Hepatocyte (in vitro differentiated cells): ENCODE measurements at regions not wholly inside any gene's neighbourhood (a gene's known extent, or its start where the extent isn't known, plus 50 kb on each side); places are given as distances from the start of the nearest gene placed in this dataset.

Experiments
- DNase-seq: peaks from one replicate; pipeline ENCODE4 v3.0.0-alpha.2; 2016; ENCODE audit warnings: low spot score
- H2AFZ ChIP-seq: fragments of 200-600 bp; sonication (generic); 2 replicates; pipeline ENCODE4 v1.6.0; 2016; ENCODE audit warnings: antibody characterized with exemption, mild to moderate bottlenecking
- H3K27ac ChIP-seq: fragments of 200-600 bp; sonication (generic); 2 replicates; pipeline ENCODE4 v1.5.1; 2016; ENCODE audit warnings: mild to moderate bottlenecking
- H3K27me3 ChIP-seq: fragments of 200-600 bp; sonication (generic); 2 replicates; pipeline ENCODE4 v1.6.1; 2016
- H3K36me3 ChIP-seq: fragments of 200-600 bp; sonication (generic); replicated peaks from 2 replicates; pipeline ENCODE4 v1.5.1; 2016; ENCODE audit warnings: low read depth; ENCODE audit not compliant: insufficient read depth
- H3K4me1 ChIP-seq: fragments of 200-600 bp; sonication (generic); 2 replicates; pipeline ENCODE4 v1.5.1; 2016; ENCODE audit warnings: mild to moderate bottlenecking, moderate library complexity; ENCODE audit not compliant: insufficient read depth
- H3K4me2 ChIP-seq: fragments of 200-600 bp; sonication (generic); 2 replicates; pipeline ENCODE4 v1.6.0; 2016
- H3K4me3 ChIP-seq: fragments of 200-600 bp; sonication (generic); 2 replicates; pipeline ENCODE4 v1.5.1; 2016; ENCODE audit warnings: mild to moderate bottlenecking
- H3K79me2 ChIP-seq: fragments of 200-600 bp; sonication (generic); 2 replicates; pipeline ENCODE4 v1.6.0; 2017; ENCODE audit warnings: mild to moderate bottlenecking
- H3K9me2 ChIP-seq: fragments of 200-600 bp; sonication (generic); replicated peaks from 2 replicates; pipeline ENCODE4 v1.6.0; 2017; ENCODE audit warnings: mild to moderate bottlenecking; ENCODE audit not compliant: insufficient read depth
- H3K9me3 ChIP-seq: fragments of 200-600 bp; sonication (generic); 2 replicates; pipeline ENCODE4 v1.5.1; 2016; ENCODE audit warnings: low read depth, mild to moderate bottlenecking
- H4K20me1 ChIP-seq: fragments of 200-600 bp; sonication (generic); 2 replicates; pipeline ENCODE4 v1.6.0; 2016; ENCODE audit warnings: mild to moderate bottlenecking; ENCODE audit not compliant: insufficient read depth, poor library complexity, severe bottlenecking
- EZH2 ChIP-seq: fragments of 200-600 bp; sonication (generic); IDR thresholded peaks from 2 replicates; pipeline ENCODE4 v1.6.1; 2016; ENCODE audit warnings: antibody characterized with exemption, mild to moderate bottlenecking, borderline replicate concordance
- EZH2phosphoT487 ChIP-seq: fragments of 200-600 bp; sonication (generic); IDR thresholded peaks from one replicate; pipeline ENCODE4 v1.6.1; 2018; ENCODE audit warnings: antibody characterized with exemption, mild to moderate bottlenecking, low read depth, moderate library complexity; ENCODE audit not compliant: unreplicated experiment, severe bottlenecking
- WGBS: methylation state at CpG from one replicate; pipeline ENCODE4 v1.1.6; 2016; ENCODE audit warnings: low lambda C conversion rate; ENCODE audit errors: missing lambda C conversion rate; 5-methylcytosine and 5-hydroxymethylcytosine counted together
- TF ChIP-seq, protein P1 (sequence below): fragments of 200-600 bp; sonication (generic); IDR thresholded peaks from 2 replicates; pipeline ENCODE4 v1.5.1; 2016; ENCODE audit warnings: antibody characterized with exemption, mild to moderate bottlenecking; ENCODE audit not compliant: poor library complexity

DNA sequence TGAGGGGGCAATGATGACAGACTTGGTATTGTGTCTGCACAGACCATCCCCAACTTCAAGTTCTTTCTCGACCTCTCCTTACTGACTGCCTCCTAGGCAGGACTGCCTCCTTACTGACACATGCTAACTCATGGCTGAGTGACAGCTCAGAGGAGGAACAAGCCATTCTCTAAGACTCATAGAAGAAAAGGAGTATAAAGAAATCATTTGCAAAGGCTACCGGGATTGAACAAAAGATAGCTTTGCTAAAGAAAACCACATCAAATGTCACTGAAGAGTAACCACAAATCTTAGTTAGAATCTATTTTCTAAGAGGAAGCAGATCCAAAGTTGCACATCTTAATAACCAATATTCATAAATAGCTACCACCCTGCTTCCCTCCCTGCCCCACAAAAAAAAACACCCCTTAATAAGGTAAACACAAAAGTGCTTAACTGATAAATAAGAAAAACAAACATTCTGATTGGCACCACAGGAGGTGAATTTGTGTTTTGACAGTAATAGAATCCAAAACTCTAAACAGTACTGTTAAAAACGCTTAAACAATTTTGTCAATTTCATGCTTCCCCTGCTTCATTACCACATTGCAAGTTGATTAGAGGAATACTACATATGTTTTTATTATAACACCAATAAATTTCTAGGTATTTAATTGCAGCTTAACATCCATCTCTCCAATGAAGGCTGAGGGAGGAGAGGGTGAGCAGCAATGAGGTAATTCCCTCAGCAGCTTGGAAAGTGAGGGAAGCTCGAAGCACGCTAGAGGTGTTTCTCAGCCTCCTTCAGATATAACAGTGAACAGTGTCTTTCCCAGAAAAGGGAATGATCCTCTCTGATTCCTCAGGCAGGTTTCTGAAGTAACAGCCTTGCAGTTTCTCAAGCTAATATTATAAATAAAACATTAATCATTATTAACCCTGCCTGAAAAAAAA, 160.0 kb downstream of the HNRNPD start:
- 74% methylated on average over 5 of the region's 5 CpGs for WGBS
- no peak for DNase-seq

DNA sequence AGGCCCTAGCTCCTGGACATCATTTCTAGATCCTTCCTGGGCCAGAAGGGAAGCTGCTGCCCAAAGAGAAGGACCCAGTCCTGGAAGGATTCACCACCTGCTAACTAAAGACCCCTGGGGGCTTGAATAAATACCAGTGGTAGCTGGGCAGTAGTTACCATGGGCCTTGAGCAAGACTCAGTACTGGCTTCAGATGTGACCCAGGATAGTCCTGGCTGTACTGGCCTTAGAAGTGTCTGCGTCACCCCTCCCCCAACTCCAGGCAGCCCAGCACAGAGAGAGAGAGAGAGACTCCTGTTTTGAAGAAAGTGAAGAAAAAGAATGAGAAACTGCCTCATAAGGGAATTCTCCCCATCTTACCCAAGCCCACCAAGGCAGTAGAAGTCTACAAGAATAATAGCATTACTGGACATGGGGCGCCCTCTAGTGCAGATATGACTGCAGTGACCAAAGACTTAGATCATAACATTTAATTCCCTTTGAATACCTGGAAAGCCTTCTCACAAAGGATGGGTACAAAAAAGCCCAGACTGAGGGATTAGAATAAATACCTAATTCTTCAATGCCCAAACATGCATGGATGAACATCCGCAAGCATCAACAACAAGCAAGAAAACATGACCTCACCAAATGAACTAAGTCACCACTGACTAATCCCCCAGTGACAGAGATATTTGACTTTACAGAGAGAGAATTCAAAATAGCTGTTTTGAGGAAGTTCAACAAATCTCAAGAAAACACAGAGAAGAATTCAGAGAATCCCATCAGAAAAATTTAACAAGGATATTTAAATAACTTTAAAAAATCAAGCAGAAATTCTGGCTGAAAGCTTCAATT, 171.8 kb downstream of the HNRNPD start:
- TF ChIP-seq, protein P1, sequence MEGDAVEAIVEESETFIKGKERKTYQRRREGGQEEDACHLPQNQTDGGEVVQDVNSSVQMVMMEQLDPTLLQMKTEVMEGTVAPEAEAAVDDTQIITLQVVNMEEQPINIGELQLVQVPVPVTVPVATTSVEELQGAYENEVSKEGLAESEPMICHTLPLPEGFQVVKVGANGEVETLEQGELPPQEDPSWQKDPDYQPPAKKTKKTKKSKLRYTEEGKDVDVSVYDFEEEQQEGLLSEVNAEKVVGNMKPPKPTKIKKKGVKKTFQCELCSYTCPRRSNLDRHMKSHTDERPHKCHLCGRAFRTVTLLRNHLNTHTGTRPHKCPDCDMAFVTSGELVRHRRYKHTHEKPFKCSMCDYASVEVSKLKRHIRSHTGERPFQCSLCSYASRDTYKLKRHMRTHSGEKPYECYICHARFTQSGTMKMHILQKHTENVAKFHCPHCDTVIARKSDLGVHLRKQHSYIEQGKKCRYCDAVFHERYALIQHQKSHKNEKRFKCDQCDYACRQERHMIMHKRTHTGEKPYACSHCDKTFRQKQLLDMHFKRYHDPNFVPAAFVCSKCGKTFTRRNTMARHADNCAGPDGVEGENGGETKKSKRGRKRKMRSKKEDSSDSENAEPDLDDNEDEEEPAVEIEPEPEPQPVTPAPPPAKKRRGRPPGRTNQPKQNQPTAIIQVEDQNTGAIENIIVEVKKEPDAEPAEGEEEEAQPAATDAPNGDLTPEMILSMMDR: peak; percentile 57
- TF ChIP-seq EZH2phosphoT487: no peak
- Histone ChIP-seq H3K9me3 (no peaks in the 10 kb centered on the region), H4K20me1 (no peaks in the 10 kb centered on the region), H3K4me3 (no peak overlapping the region), H3K9me2 (no peaks in the 10 kb centered on the region), H3K4me2 (no peak overlapping the region), H3K27me3 (no peaks in the 10 kb centered on the region), H3K79me2 (no peaks in the 10 kb centered on the region), H2AFZ (no peak overlapping the region), H3K27ac (no peak overlapping the region), H3K4me1 (no peaks in the 10 kb centered on the region), H3K36me3 (no peaks in the 10 kb centered on the region)
- 44% methylated on average over 3 of the region's 3 CpGs for WGBS
- peak; percentile 69 for DNase-seq

More for the DNA sequence above, 160.0 kb downstream of the HNRNPD start:
- Histone ChIP-seq H3K27me3 (no peaks in the 10 kb centered on the region), H3K9me2 (no peaks in the 10 kb centered on the region), H3K36me3 (no peaks in the 10 kb centered on the region), H2AFZ (no peak overlapping the region), H3K4me1 (no peaks in the 10 kb centered on the region), H3K27ac (no peak overlapping the region), H4K20me1 (no peaks in the 10 kb centered on the region), H3K9me3 (no peaks in the 10 kb centered on the region), H3K4me2 (no peak overlapping the region), H3K79me2 (no peaks in the 10 kb centered on the region), H3K4me3 (no peak overlapping the region)
- TF ChIP-seq, protein P1: no peak
- TF ChIP-seq EZH2phosphoT487: no peak
- TF ChIP-seq EZH2: no peak

DNA sequence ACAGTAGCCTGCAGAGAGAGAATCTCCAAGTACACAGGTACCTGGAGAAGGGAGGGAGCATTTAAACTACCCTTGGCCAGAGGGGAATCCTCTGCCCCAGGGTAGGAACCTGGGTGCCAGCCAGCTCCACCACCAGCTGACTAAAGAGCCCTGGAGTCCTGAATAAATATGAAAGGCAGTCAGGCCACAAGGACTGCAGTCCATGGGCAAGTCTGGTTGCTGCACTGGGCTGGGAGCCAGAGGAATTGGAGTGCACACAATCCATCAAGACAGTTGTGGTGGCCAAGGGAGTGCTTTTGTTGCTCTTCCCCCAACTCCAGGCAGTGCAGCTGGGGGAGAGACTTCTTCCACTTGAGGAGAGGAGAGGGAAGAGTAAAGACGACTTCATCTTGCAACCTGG, 172.5 kb downstream of the HNRNPD start:
- 94% methylated on average over 1 of the region's 1 CpG for WGBS
- H4K20me1 ChIP-seq: no peaks in the 10 kb centered on the region
- H3K4me3 ChIP-seq: no peak overlapping the region
- no peak overlapping the region for H2AFZ ChIP-seq
- DNase-seq: no peak
- H3K9me3 ChIP-seq: no peaks in the 10 kb centered on the region
- no peak overlapping the region for H3K27ac ChIP-seq
- H3K27me3 ChIP-seq: no peaks in the 10 kb centered on the region
- no peak overlapping the region for H3K4me2 ChIP-seq
- H3K4me1 ChIP-seq: no peaks in the 10 kb centered on the region
- H3K36me3 ChIP-seq: no peaks in the 10 kb centered on the region
- H3K9me2 ChIP-seq: no peaks in the 10 kb centered on the region
- no peaks in the 10 kb centered on the region for H3K79me2 ChIP-seq
- no peak for TF ChIP-seq EZH2phosphoT487
- no peak for TF ChIP-seq EZH2
- TF ChIP-seq, protein P1: no peak
